H1 (cell line): ENCODE measurements at regions not wholly inside any gene's neighbourhood (a gene's known extent, or its start where the extent isn't known, plus 50 kb on each side); places are given as distances from the start of the nearest gene placed in this dataset.

ENCODE experiments used
- CTCF ChIA-PET: fragments of 300-600 bp; sonication (Branson Sonifier 250); formaldehyde crosslinking; loops from one replicate; lab custom pipeline; 2021; ENCODE audit not compliant: partially characterized antibody; lab: Charles Lee
- POLR2A ChIA-PET: fragments of 300-600 bp; sonication (Branson Sonifier 250); formaldehyde crosslinking; loops from one replicate; lab custom pipeline; 2021; ENCODE audit warnings: inconsistent platforms; ENCODE audit not compliant: partially characterized antibody; lab: Charles Lee
- DNase-seq, 2 experiments: peaks; one replicate each; pipeline versions ENCODE4 v3.0.0 to v3.0.0-alpha.2; 2010 to 2022; ENCODE audit warnings: low spot score in 2 of 2, low read depth in 1 of 2, mixed read lengths in 1 of 2
- FAIRE-seq: peaks from 2 replicates; lab custom pipeline; 2011; peaks lifted over from hg19 to GRCh38; lab: Jason Lieb, UNC
- H2AFZ ChIP-seq: 2 replicates; pipeline ENCODE4 v1.8.1; 2012; ENCODE audit warnings: low read length, inconsistent platforms
- H2AK5ac ChIP-seq: 2 replicates; pipeline ENCODE4 v1.6.1; 2013; ENCODE audit warnings: low read depth, low read length
- H2BK120ac ChIP-seq: replicated peaks from 2 replicates; pipeline ENCODE3; 2013; ENCODE audit warnings: low read depth, low read length, inconsistent platforms
- H2BK12ac ChIP-seq: 2 replicates; pipeline ENCODE4 v1.6.1; 2013; ENCODE audit warnings: low read depth, low read length
- H2BK15ac ChIP-seq: 2 replicates; pipeline ENCODE4 v1.6.1; 2013; ENCODE audit warnings: low read length
- H2BK20ac ChIP-seq: 2 replicates; pipeline ENCODE4 v1.6.1; 2013; ENCODE audit warnings: low read length
- H2BK5ac ChIP-seq: 2 replicates; pipeline ENCODE4 v1.6.1; 2013; ENCODE audit warnings: low read depth, low read length
- H3K14ac ChIP-seq: 2 replicates; pipeline ENCODE4 v1.6.1; 2013; ENCODE audit warnings: inconsistent platforms; ENCODE audit not compliant: insufficient read length
- H3K18ac ChIP-seq: 2 replicates; pipeline ENCODE4 v1.6.1; 2013; ENCODE audit warnings: low read length; ENCODE audit errors: extremely low read depth
- H3K23ac ChIP-seq: 2 replicates; pipeline ENCODE4 v1.6.1; 2013; ENCODE audit warnings: inconsistent platforms; ENCODE audit not compliant: insufficient read length
- H3K23me2 ChIP-seq: 2 replicates; pipeline ENCODE4 v1.6.1; 2013; ENCODE audit warnings: low read depth, low read length
- H3K27ac ChIP-seq: 2 replicates; pipeline ENCODE4 v1.6.1; 2011; ENCODE audit warnings: low read depth, low read length, inconsistent platforms
- H3K27me3 ChIP-seq, 4 experiments: replicated peaks in 1 of 4; 1 replicate in 1 of 4; 2 replicates in 3 of 4; pipeline versions ENCODE4 v1.6.1 to v1.8.1; 2011 to 2013; ENCODE audit warnings: low read length in 3 of 4, mild to moderate bottlenecking in 3 of 4, inconsistent platforms in 2 of 4, mixed read lengths in 2 of 4, moderate library complexity in 1 of 4; ENCODE audit not compliant: control insufficient read depth in 3 of 4, insufficient read depth in 3 of 4; ENCODE audit errors: extremely low read depth in 1 of 4
- H3K36me3 ChIP-seq, 4 experiments: 2 replicates each; pipeline versions ENCODE4 v1.6.1 to v1.8.1; 2011 to 2013; ENCODE audit warnings: mild to moderate bottlenecking in 4 of 4, low read length in 3 of 4, moderate library complexity in 2 of 4, control low read depth in 1 of 4, inconsistent platforms in 1 of 4; ENCODE audit not compliant: insufficient read depth in 4 of 4, control insufficient read depth in 2 of 4
- H3K4ac ChIP-seq: replicated peaks from 2 replicates; pipeline ENCODE3; 2013; ENCODE audit warnings: low read length, low read depth, mixed read lengths, inconsistent platforms; ENCODE audit not compliant: insufficient read length
- H3K4me1 ChIP-seq, 4 experiments: replicated peaks in 1 of 4; 1 replicate in 1 of 4; 2 replicates in 3 of 4; pipeline versions ENCODE4 v1.6.1 to v1.8.1; 2011 to 2013; ENCODE audit warnings: low read length in 3 of 4, inconsistent platforms in 2 of 4, mixed read lengths in 1 of 4; ENCODE audit not compliant: insufficient read depth in 4 of 4, control insufficient read depth in 3 of 4
- H3K4me2 ChIP-seq, 2 experiments: 2 replicates each; pipeline versions ENCODE4 v1.6.1 to v1.8.1; 2011 to 2013; ENCODE audit warnings: low read depth in 2 of 2, low read length in 2 of 2, control low read depth in 1 of 2, inconsistent platforms in 1 of 2, mild to moderate bottlenecking in 1 of 2; ENCODE audit not compliant: insufficient read depth in 1 of 2
- H3K4me3 ChIP-seq, 4 experiments: fragments of 200-600, 300-600 bp in 1 of 4; sonication (generic), shearing (Covaris generic), sonication (Bioruptor Twin) in 1 of 4; 2 replicates each; pipeline versions ENCODE4 v1.5.1 to v1.8.1; 2011 to 2016; ENCODE audit warnings: low read length in 4 of 4, low read depth in 3 of 4, control low read depth in 2 of 4, inconsistent platforms in 2 of 4, mild to moderate bottlenecking in 2 of 4, mixed read lengths in 1 of 4, moderate library complexity in 1 of 4; ENCODE audit not compliant: insufficient read depth in 2 of 4; ENCODE audit errors: extremely low read depth in 1 of 4
- H3K56ac ChIP-seq: replicated peaks from 2 replicates; pipeline ENCODE3; 2013; ENCODE audit warnings: low read depth, mild to moderate bottlenecking, mixed read lengths, low read length, inconsistent platforms; ENCODE audit not compliant: insufficient read length
- H3K79me1 ChIP-seq: 2 replicates; pipeline ENCODE4 v1.6.1; 2013; ENCODE audit warnings: low read depth, low read length, control low read depth
- H3K79me2 ChIP-seq, 2 experiments: 2 replicates each; pipeline versions ENCODE4 v1.6.1 to v1.8.1; 2012 to 2013; ENCODE audit warnings: low read length in 2 of 2, mild to moderate bottlenecking in 2 of 2, inconsistent platforms in 1 of 2; ENCODE audit not compliant: insufficient read depth in 2 of 2, control insufficient read depth in 1 of 2
- H3K9ac ChIP-seq, 4 experiments: replicated peaks in 1 of 4; 1 replicate in 1 of 4; 2 replicates in 3 of 4; pipeline versions ENCODE4 v1.6.1 to v1.8.1; 2011 to 2013; ENCODE audit warnings: low read depth in 3 of 4, low read length in 3 of 4, control low read depth in 2 of 4, mild to moderate bottlenecking in 2 of 4, moderate library complexity in 2 of 4, inconsistent platforms in 1 of 4; ENCODE audit errors: extremely low read depth in 1 of 4
- H3K9me3 ChIP-seq, 2 experiments: 2 replicates each; pipeline versions ENCODE4 v1.6.1 to v1.8.1; 2012 to 2013; ENCODE audit warnings: mild to moderate bottlenecking in 2 of 2, moderate library complexity in 2 of 2, control low read depth in 1 of 2, inconsistent platforms in 1 of 2, low read depth in 1 of 2, low read length in 1 of 2, mixed read lengths in 1 of 2; ENCODE audit not compliant: insufficient read depth in 2 of 2
- H4K20me1 ChIP-seq, 2 experiments: replicated peaks in 1 of 2; 2 replicates each; pipeline versions ENCODE3 to v1.8.1; 2011 to 2013; ENCODE audit warnings: inconsistent platforms in 2 of 2, low read length in 2 of 2, mild to moderate bottlenecking in 1 of 2; ENCODE audit not compliant: insufficient read depth in 2 of 2, control insufficient read depth in 1 of 2
- H4K5ac ChIP-seq: 2 replicates; pipeline ENCODE4 v1.6.1; 2013; ENCODE audit warnings: low read length, low read depth, mixed read lengths, inconsistent platforms; ENCODE audit not compliant: insufficient read length
- H4K8ac ChIP-seq: 2 replicates; pipeline ENCODE4 v1.8.0; 2013; ENCODE audit warnings: mild to moderate bottlenecking, moderate library complexity, low read length, inconsistent platforms; ENCODE audit not compliant: insufficient read depth; ENCODE audit errors: extremely low read depth
- H4K91ac ChIP-seq: replicated peaks from 2 replicates; pipeline ENCODE3; 2013; ENCODE audit warnings: low read length, mixed read lengths, inconsistent platforms; ENCODE audit not compliant: insufficient read length
- ASH2L ChIP-seq: fragments of 200-600, 300-600 bp; sonication (generic); IDR thresholded peaks from one replicate; pipeline ENCODE4 v1.7.1; 2017; ENCODE audit warnings: low read length
- CBX8 ChIP-seq: fragments of 300-800, 300-1000 bp; sonication (generic); IDR thresholded peaks from 2 replicates; pipeline ENCODE4 v1.7.1; 2016; ENCODE audit warnings: low read depth, low read length, borderline replicate concordance
- HDAC2 ChIP-seq, 2 experiments: fragments of 300-600 bp in 1 of 2; sonication (generic) in 1 of 2; IDR thresholded peaks; 2 replicates each; pipeline ENCODE4 v1.6.1; 2011 to 2012; ENCODE audit warnings: low read depth in 2 of 2, low read length in 2 of 2, mild to moderate bottlenecking in 2 of 2, moderate library complexity in 2 of 2, borderline replicate concordance in 1 of 2, inconsistent platforms in 1 of 2
- JUN ChIP-seq: IDR thresholded peaks from 2 replicates; pipeline ENCODE4 v1.6.1; 2011; ENCODE audit warnings: low read depth, mild to moderate bottlenecking, improper control_type of control experiment, low read length
- MAFK ChIP-seq: IDR thresholded peaks from 2 replicates; pipeline ENCODE4 v1.6.1; 2012; ENCODE audit warnings: low read depth, mild to moderate bottlenecking, improper control_type of control experiment, low read length
- NRF1 ChIP-seq: IDR thresholded peaks from 2 replicates; pipeline ENCODE4 v1.6.1; 2011; ENCODE audit warnings: mild to moderate bottlenecking, low read depth, low read length, improper control_type of control experiment
- RAD21 ChIP-seq, 2 experiments: IDR thresholded peaks in 1 of 2; conservative IDR thresholded peaks in 1 of 2; 2 replicates each; pipeline ENCODE4 v1.6.1; 2011; ENCODE audit warnings: low read depth in 2 of 2, low read length in 2 of 2, improper control_type of control experiment in 1 of 2, inconsistent platforms in 1 of 2, mild to moderate bottlenecking in 1 of 2, moderate library complexity in 1 of 2
- TF ChIP-seq, protein P1 (sequence below): IDR thresholded peaks from 2 replicates; pipeline ENCODE4 v1.6.1; 2012; ENCODE audit warnings: low read length, inconsistent platforms
- TF ChIP-seq, protein P2 (sequence below): IDR thresholded peaks from 2 replicates; pipeline ENCODE4 v1.6.1; 2012; ENCODE audit warnings: inconsistent platforms

DNA sequence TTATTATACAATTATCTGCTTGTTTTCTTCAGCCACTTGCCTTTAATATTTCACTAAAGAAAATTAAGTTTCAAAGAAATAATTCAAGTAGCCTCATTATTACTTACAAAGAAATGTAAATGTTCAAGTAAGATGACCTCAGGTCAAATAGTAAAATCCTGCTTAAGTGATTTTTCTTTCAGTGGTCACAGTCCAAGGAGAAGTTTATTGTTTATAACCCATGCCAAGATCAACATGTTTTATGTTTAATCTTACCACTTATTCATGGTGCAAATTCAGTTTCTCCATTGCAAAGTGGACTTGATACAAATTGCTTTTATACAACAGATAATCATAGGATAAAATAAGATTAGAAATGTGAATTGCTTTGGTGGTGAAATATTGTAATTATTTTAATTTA, 370.2 kb upstream of the FLRT2 start:
- H4K20me1 ChIP-seq, result no peaks in the 10 kb centered on the region
- H2BK20ac ChIP-seq, result no peak overlapping the region
- no peak overlapping the region for H3K9ac ChIP-seq
- H2BK5ac ChIP-seq, result no peak overlapping the region
- no peak overlapping the region for H2AFZ ChIP-seq
- H3K27ac ChIP-seq, result no peak overlapping the region
- no peak overlapping the region for H4K5ac ChIP-seq
- H2BK15ac ChIP-seq, result no peak overlapping the region
- no peak for DNase-seq
- no peak overlapping the region for H3K56ac ChIP-seq
- no peak overlapping the region for H3K4ac ChIP-seq
- ChIA-PET CTCF (no interaction called here), POLR2A (no interaction called here)
- no peak overlapping the region for H3K23ac ChIP-seq
- H3K4me3 ChIP-seq, result no peak overlapping the region
- H2BK120ac ChIP-seq, result no peak overlapping the region
- no peak for FAIRE-seq
- no peaks in the 10 kb centered on the region for H3K9me3 ChIP-seq
- H2AK5ac ChIP-seq, result no peak overlapping the region
- H3K79me1 ChIP-seq, result no peaks in the 10 kb centered on the region
- no peak overlapping the region for H3K14ac ChIP-seq
- no peak overlapping the region for H3K18ac ChIP-seq
- H3K23me2 ChIP-seq, result no peaks in the 10 kb centered on the region
- no peak overlapping the region for H4K91ac ChIP-seq
- H3K27me3 ChIP-seq, result no peaks in the 10 kb centered on the region
- H3K79me2 ChIP-seq, result no peaks in the 10 kb centered on the region
- H3K36me3 ChIP-seq, result no peaks in the 10 kb centered on the region
- no peak overlapping the region for H4K8ac ChIP-seq
- H3K4me1 ChIP-seq, result no peaks in the 10 kb centered on the region
- no peak overlapping the region for H2BK12ac ChIP-seq
- no peak overlapping the region for H3K4me2 ChIP-seq
- no peak for TF ChIP-seq NRF1
- TF ChIP-seq, protein P1, sequence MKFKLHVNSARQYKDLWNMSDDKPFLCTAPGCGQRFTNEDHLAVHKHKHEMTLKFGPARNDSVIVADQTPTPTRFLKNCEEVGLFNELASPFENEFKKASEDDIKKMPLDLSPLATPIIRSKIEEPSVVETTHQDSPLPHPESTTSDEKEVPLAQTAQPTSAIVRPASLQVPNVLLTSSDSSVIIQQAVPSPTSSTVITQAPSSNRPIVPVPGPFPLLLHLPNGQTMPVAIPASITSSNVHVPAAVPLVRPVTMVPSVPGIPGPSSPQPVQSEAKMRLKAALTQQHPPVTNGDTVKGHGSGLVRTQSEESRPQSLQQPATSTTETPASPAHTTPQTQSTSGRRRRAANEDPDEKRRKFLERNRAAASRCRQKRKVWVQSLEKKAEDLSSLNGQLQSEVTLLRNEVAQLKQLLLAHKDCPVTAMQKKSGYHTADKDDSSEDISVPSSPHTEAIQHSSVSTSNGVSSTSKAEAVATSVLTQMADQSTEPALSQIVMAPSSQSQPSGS, result no peak
- TF ChIP-seq CBX8, result no peak
- TF ChIP-seq RAD21 (IDR thresholded peaks at IDR 0.05 in 1 of 2, conservative IDR thresholded peaks at IDR 0.05 in 1 of 2; ENCODE audit: low read depth in 2 of 2, low read length in 2 of 2), result no peak
- no peak for TF ChIP-seq HDAC2 (IDR thresholded peaks at IDR 0.05; ENCODE audit: borderline replicate concordance in 1 of 2, low read depth in 2 of 2, low read length in 2 of 2)
- no peak for TF ChIP-seq ASH2L
- TF ChIP-seq, protein P2, sequence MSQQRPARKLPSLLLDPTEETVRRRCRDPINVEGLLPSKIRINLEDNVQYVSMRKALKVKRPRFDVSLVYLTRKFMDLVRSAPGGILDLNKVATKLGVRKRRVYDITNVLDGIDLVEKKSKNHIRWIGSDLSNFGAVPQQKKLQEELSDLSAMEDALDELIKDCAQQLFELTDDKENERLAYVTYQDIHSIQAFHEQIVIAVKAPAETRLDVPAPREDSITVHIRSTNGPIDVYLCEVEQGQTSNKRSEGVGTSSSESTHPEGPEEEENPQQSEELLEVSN, result no peak
- no peak for TF ChIP-seq JUN
- no peak for TF ChIP-seq MAFK
